Panc1 (cell line): ENCODE measurements at regions not wholly inside any gene's neighbourhood (a gene's known extent, or its start where the extent isn't known, plus 50 kb on each side); places are given as distances from the start of the nearest gene placed in this dataset.

ENCODE experiments used
- ATAC-seq: fragments of 200-7000 bp; cut with Tn5 transposase; 2 replicates; pipeline ENCODE4 v1.9.1; 2020; ENCODE audit warnings: mild to moderate bottlenecking, moderate library complexity
- BruUV-seq: library from RNA; stranded (reverse); fragments of 400-500 nt; replicated peaks from 2 replicates; lab custom pipeline; 2021; lab: Mats Ljungman, UMichigan
- CTCF ChIA-PET: fragments of 300-600 bp; sonication (Branson Sonifier 250); formaldehyde crosslinking; loops from one replicate; lab custom pipeline; 2022; ENCODE audit warnings: antibody characterized with exemption; lab: Charles Lee
- POLR2A ChIA-PET: fragments of 300-600 bp; sonication (Branson Sonifier 250); formaldehyde crosslinking; loops from one replicate; lab custom pipeline; 2022; ENCODE audit warnings: antibody characterized with exemption; lab: Charles Lee
- DNase-seq: peaks from one replicate; pipeline ENCODE4 v3.0.0-alpha.2; 2010; ENCODE audit warnings: low read depth, low spot score
- H3K27ac ChIP-seq: 2 replicates; pipeline ENCODE4 v1.5.1; 2011; ENCODE audit warnings: mild to moderate bottlenecking, low read length, inconsistent platforms
- H3K27me3 ChIP-seq: fragments of 200-500 bp; sonication (Bioruptor generic); 2 replicates; pipeline ENCODE4 v1.6.0; 2014; ENCODE audit warnings: low read length, inconsistent platforms; ENCODE audit not compliant: control insufficient read depth, insufficient read depth
- H3K36me3 ChIP-seq: fragments of 200-500 bp; sonication (Bioruptor generic); 2 replicates; pipeline ENCODE4 v1.5.1; 2014; ENCODE audit warnings: inconsistent platforms, mild to moderate bottlenecking, low read length, moderate library complexity; ENCODE audit not compliant: control insufficient read depth, insufficient read depth
- H3K4me1 ChIP-seq: 2 replicates; pipeline ENCODE4 v1.5.1; 2011; ENCODE audit warnings: inconsistent platforms, mild to moderate bottlenecking, low read length, moderate library complexity; ENCODE audit not compliant: control insufficient read depth, insufficient read depth
- H3K4me3 ChIP-seq, 2 experiments: 2 replicates each; pipeline ENCODE4 v1.5.1; 2011 to 2012; ENCODE audit warnings: low read depth in 2 of 2, low read length in 2 of 2, mild to moderate bottlenecking in 2 of 2, inconsistent platforms in 1 of 2, moderate library complexity in 1 of 2
- H3K9me3 ChIP-seq: fragments of 200-500 bp; sonication (Bioruptor generic); 2 replicates; pipeline ENCODE4 v1.5.1; 2014; ENCODE audit warnings: low read depth, mild to moderate bottlenecking, inconsistent platforms, low read length, moderate library complexity; ENCODE audit not compliant: control insufficient read depth, insufficient read depth
- POLR2AphosphoS5 ChIP-seq: IDR thresholded peaks from 2 replicates; pipeline ENCODE4 v1.6.1; 2012; ENCODE audit warnings: mild to moderate bottlenecking, low read depth, low read length, moderate library complexity
- REST ChIP-seq, 2 experiments: IDR thresholded peaks; 2 replicates each; pipeline ENCODE4 v1.6.1; 2011 to 2012; ENCODE audit warnings: low read depth in 2 of 2, control low read depth in 1 of 2, low read length in 1 of 2, mild to moderate bottlenecking in 1 of 2, moderate library complexity in 1 of 2; ENCODE audit not compliant: insufficient read depth in 1 of 2
- SIN3A ChIP-seq: IDR thresholded peaks from 2 replicates; pipeline ENCODE4 v1.6.1; 2012; ENCODE audit warnings: low read depth, mild to moderate bottlenecking, low read length, moderate library complexity, borderline replicate concordance; ENCODE audit not compliant: insufficient read depth
- TCF7L2 ChIP-seq: IDR thresholded peaks from 2 replicates; pipeline ENCODE4 v1.6.1; 2011; ENCODE audit warnings: mild to moderate bottlenecking, low read depth, low read length, inconsistent platforms
- in situ Hi-C: cut with HindIII; loops from 2 replicates; pipeline ENCODE4 v1.10.0; 2016; ENCODE audit warnings: low sequenced_read_pairs, low pct_unique_long_range_greater_than_20kb
- intact Hi-C: fragments of 100-400 bp; cut with micrococcal nuclease; formaldehyde crosslinking; loops from one replicate; pipeline ENCODE4 v1.10.0; 2022; ENCODE audit not compliant: unreplicated experiment
- TF ChIP-seq, protein P1 (sequence below): fragments of 450-650 bp; IDR thresholded peaks from 2 replicates; pipeline ENCODE4 v1.5.1; 2017; ENCODE audit warnings: mild to moderate bottlenecking

- intact Hi-C loops (no loop called here), in situ Hi-C loops (no loop called here)
- ChIA-PET POLR2A (no interaction called here), CTCF (no interaction called here)
- Histone ChIP-seq H3K27me3 (no peaks in the 10 kb centered on the region), H3K36me3 (no peaks in the 10 kb centered on the region), H3K4me1 (no peaks in the 10 kb centered on the region), H3K4me3 (no peak overlapping the region), H3K27ac (no peak overlapping the region), H3K9me3 (no peaks in the 10 kb centered on the region)
- ATAC-seq (no peak), DNase-seq (no peak)
- TF ChIP-seq TCF7L2 (no peak), POLR2AphosphoS5 (no peak), REST (IDR thresholded peaks at IDR 0.05; ENCODE audit: insufficient read depth in 1 of 2, low read depth in 2 of 2, low read length in 1 of 2) (no peak), SIN3A (no peak)
- TF ChIP-seq, protein P1, sequence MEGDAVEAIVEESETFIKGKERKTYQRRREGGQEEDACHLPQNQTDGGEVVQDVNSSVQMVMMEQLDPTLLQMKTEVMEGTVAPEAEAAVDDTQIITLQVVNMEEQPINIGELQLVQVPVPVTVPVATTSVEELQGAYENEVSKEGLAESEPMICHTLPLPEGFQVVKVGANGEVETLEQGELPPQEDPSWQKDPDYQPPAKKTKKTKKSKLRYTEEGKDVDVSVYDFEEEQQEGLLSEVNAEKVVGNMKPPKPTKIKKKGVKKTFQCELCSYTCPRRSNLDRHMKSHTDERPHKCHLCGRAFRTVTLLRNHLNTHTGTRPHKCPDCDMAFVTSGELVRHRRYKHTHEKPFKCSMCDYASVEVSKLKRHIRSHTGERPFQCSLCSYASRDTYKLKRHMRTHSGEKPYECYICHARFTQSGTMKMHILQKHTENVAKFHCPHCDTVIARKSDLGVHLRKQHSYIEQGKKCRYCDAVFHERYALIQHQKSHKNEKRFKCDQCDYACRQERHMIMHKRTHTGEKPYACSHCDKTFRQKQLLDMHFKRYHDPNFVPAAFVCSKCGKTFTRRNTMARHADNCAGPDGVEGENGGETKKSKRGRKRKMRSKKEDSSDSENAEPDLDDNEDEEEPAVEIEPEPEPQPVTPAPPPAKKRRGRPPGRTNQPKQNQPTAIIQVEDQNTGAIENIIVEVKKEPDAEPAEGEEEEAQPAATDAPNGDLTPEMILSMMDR, result no peak
- BruUV-seq, result no TSS peak
These were observed 457.2 kb upstream of the CDH11 start for GRCh38 chr16:65579050-65579449.

DNA sequence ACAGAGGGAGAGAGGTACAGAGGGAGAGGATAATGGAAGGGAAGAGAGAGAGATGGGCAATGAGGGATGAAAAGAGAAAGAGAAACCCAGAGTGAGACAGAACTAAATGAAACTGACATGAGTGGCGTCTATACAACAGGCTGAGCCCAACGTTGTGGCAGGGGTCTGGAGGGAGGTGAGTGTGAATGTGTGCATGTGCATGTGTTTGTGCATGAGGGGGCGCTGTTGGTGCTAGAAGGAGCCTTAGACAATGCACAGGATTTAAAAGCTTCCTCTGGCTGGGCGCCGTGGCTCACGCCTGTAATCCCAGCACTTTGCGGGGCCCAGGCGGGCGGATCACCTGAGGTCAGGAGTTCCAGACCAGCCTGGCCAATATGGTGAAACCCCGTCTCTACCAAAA, 454.8 kb upstream of the CDH11 start:
- TF ChIP-seq SIN3A, result no peak
- TF ChIP-seq TCF7L2, result no peak
- TF ChIP-seq, protein P1, result no peak
- no peak for TF ChIP-seq POLR2AphosphoS5
- no peak for TF ChIP-seq REST (IDR thresholded peaks at IDR 0.05; ENCODE audit: insufficient read depth in 1 of 2, low read depth in 2 of 2, low read length in 1 of 2)
- intact Hi-C loops, result no loop called here
- Histone ChIP-seq H3K27me3 (no peaks in the 10 kb centered on the region), H3K4me3 (no peak overlapping the region), H3K9me3 (no peaks in the 10 kb centered on the region), H3K27ac (no peak overlapping the region), H3K36me3 (no peaks in the 10 kb centered on the region), H3K4me1 (no peaks in the 10 kb centered on the region)
- in situ Hi-C loops, result no loop called here
- POLR2A ChIA-PET, result no interaction called here
- CTCF ChIA-PET, result no interaction called here
- ATAC-seq (no peak), DNase-seq (no peak)
- BruUV-seq, result no TSS peak
